GM19397 (cell line): ENCODE measurements at regions not wholly inside any gene's neighbourhood (a gene's known extent, or its start where the extent isn't known, plus 50 kb on each side); places are given as distances from the start of the nearest gene placed in this dataset.

Source experiments
- ATAC-seq: cut with Tn5 transposase; IDR thresholded peaks from one replicate; pipeline ENCODE4 v1.9.1; 2021; ENCODE audit warnings: mild to moderate bottlenecking, moderate library complexity; ENCODE audit not compliant: unreplicated experiment

GRCh38 chr15:69990566-69991421 is 106.9 kb downstream of the TLE3 start:
- ATAC-seq, result no peak

GRCh38 chr15:69991551-69991980 is 106.2 kb downstream of the TLE3 start:
- ATAC-seq, result no peak

- no peak for ATAC-seq
These were observed 105.4 kb downstream of the TLE3 start for GRCh38 chr15:69992348-69992747.

GRCh38 chr15:69994429-69995205 is 103.1 kb downstream of the TLE3 start:
- ATAC-seq, result peak; percentile 48

- no peak for ATAC-seq
These were observed 101.2 kb downstream of the TLE3 start for GRCh38 chr15:69996321-69997160.

- no peak for ATAC-seq
These were observed 100.6 kb downstream of the TLE3 start for GRCh38 chr15:69997161-69997485.
